DND-41 (cell line): ENCODE measurements at regions not wholly inside any gene's neighbourhood (a gene's known extent, or its start where the extent isn't known, plus 50 kb on each side); places are given as distances from the start of the nearest gene placed in this dataset.

ENCODE experiments used
- CTCF ChIP-seq: IDR thresholded peaks from 2 replicates; pipeline ENCODE4 v1.5.1; 2012; ENCODE audit warnings: borderline replicate concordance, low read length, moderate library complexity, mild to moderate bottlenecking; ENCODE audit not compliant: poor library complexity, severe bottlenecking; ENCODE audit errors: extremely low read depth
- EZH2 ChIP-seq: IDR thresholded peaks from 3 replicates; pipeline ENCODE4 v1.6.1; 2012; ENCODE audit warnings: borderline replicate concordance, low read depth, mild to moderate bottlenecking, moderate library complexity, low read length, inconsistent platforms; ENCODE audit not compliant: severe bottlenecking

- no peak for TF ChIP-seq CTCF
- no peak for TF ChIP-seq EZH2
These were observed 116.7 kb upstream of the STK17B start for GRCh38 chr2:196288006-196288538.
